Activated effector memory CD4-positive, alpha-beta T cell treated with anti-CD3 and anti-CD28 coated beads, Interleukin-2, amount 50 U/mL, for 16 hours (primary cell): ENCODE measurements at regions not wholly inside any gene's neighbourhood (a gene's known extent, or its start where the extent isn't known, plus 50 kb on each side); places are given as distances from the start of the nearest gene placed in this dataset.

ENCODE experiments used
- DNase-seq: peaks from one replicate; pipeline ENCODE4 v3.0.0-alpha.2; 2020

DNA sequence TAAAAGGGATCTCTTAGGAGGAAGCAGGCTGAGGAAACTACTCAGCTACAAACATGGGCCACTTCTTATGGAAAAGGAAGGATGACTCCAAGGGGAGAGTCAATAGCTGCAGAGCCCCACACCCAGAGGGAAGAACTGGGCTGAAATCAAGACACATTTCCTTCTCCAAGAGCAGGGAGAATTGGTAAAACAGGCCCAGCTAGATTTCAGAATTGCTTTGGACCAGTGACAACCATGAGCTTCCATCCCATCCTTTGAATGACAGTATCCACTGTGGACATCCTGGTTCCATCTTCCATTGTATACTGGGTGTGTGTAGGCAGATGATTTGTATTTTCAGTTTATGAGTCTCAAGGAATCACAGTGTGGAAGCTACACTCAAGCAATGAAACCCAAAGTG lies 267.5 kb downstream of the IRF8 start:
- no peak for DNase-seq

DNA sequence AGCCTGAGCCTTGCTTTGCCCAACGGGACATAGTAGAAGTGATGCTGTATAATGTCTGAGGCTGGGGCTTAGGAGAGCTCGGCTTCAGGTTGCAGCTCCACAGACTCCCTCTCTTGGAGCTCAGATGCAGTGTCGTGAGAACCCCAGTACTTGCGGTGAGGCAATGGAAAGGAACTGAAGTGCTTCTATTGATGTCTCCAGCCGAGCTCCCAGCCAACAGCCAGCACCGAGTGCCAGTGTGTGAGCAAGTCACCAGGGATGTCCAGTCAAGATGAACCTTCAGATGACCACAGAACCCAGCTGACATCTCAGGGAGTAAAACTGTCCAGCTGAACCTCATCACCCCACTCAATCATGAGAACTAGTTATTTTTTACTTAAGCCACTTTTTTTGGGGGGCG lies 268.1 kb downstream of the IRF8 start:
- DNase-seq, result no peak

DNA sequence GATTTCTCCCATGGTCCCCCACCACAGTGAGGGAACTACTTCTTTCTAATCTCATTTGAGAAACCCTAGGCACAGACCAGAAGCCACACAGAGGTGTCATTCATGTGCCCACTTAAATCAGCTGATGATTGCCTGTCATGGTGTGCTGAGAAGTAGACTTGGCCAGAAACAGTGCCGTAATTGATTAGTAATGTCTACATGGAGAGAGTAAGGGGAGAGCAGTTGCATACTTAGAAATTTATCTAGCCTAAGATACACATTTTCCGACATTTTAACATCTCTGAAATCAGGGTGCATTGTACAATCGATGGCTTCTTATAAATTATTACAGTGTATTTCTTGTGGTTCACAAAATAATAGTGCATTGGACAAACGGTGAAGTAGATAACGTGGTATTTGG lies 271.8 kb downstream of the IRF8 start:
- no peak for DNase-seq

DNA sequence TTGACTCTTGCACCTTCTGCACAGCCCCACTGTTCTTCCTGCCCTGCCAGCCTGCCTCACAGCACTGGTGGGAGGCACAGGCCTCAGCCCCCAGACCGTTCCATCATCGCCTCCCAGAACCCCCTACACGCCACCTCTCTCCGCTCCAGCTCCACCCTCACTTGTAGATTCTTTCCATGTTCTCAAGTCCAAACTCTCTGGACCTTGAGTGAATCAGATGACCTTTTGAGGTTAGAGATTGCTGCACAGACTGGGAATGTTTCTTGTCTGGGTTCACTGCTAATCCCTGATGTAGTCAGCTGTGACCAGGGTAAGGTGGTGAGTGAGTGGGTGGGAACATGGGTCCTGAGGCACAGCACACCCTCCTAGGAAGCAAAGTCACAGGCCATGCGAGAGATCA lies 272.4 kb downstream of the IRF8 start:
- no peak for DNase-seq

- no peak for DNase-seq
Measured at GRCh38 chr16:86175816-86176215, 276.9 kb downstream of the IRF8 start.

DNA sequence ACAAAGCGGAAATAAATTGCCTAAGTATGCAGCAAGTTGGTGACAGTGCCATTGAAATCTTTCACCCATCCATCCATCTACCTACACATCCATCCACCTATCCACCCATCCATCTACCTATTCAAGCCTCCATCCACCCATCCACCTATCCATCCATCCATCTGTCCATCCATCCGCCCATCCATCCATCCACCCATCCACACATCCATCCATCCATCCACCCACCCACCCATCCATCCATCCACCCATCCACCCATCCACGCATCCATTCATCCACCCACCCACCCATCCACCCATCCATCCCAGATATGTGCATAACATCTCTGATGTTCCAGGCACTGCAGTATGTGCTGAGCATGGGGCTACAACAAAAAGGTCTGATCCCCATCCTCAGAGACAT lies 277.5 kb downstream of the IRF8 start:
- DNase-seq, result no peak

DNA sequence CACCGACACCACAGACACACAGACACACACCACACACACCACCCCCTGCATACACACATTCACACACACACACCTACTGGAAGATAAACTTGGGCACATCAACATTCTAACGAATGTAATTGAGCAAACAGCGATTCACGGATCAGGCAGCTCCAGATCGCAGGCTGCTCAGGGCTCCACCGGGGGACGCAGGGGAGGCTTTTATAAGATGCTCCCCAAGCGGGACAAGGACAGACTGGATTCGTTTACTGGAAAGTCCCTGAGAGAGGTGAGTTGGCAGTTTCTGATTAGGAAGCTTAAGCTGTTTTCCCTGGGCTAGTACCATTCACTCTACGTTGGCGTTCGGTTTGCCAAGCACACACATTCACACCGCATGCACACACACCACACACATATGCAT lies 281.3 kb downstream of the IRF8 start:
- no peak for DNase-seq

GRCh38 chr16:86180780-86181179 lies 281.8 kb downstream of the IRF8 start:
- DNase-seq, result no peak

GRCh38 chr16:86181526-86181925 lies 282.6 kb downstream of the IRF8 start:
- no peak for DNase-seq

GRCh38 chr16:86184185-86184584 lies 285.2 kb downstream of the IRF8 start:
- DNase-seq, result no peak

DNA sequence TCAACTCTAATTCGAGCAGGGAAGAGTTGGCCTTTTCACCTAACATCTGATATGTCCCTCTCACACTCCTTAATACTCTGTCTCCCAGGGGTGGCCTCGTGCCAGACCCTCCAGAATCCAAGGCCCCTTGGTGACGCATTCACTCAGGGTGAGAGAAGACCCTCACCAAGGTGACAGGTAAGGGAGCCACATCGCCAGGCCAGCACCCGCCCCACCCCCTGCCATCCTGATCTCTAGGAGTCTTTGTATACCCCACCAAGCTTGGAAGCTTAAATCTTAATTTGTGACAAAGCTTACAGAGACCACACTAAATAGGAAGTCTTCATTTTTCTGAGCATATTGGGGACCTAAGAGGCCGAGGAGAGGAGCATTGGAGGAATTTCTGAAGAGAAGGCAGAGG lies 286.1 kb downstream of the IRF8 start:
- no peak for DNase-seq

GRCh38 chr16:86186313-86186712 lies 287.4 kb downstream of the IRF8 start:
- no peak for DNase-seq

GRCh38 chr16:86189934-86190333 lies 291.0 kb downstream of the IRF8 start:
- no peak for DNase-seq

GRCh38 chr16:86191663-86192062 lies 292.7 kb downstream of the IRF8 start:
- no peak for DNase-seq

DNA sequence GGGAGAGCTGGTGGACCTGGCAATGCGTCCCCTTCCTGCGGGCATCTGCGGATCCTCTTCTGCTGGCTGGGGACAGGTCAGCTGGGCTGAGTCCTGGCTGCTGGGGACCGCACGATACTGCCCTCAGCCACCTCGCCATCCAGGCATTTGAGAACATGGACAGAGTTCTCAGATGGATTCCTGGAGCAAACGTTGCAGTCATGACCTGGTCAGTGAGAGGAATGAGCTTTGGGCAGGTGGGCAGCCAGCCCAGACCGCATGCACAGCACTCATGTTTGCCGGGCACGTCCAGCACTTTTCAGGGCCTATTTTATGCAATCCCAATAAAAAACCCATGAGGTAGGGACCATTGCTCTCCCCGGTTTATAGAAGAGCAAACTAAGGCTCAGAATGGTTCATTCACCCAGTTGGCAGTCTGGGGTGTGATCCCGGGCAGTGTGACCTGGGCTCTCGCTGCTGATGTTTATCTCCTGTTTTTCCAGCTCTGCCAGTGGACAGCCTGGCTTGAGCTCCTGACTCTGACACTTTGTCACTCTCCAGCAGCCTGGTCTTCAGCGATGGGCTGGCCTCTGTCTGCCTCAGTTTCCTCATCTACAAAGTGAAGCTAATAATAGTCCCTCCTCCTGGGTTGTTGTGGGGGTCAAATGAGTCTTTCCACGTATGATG lies 294.7 kb downstream of the IRF8 start:
- no peak for DNase-seq

DNA sequence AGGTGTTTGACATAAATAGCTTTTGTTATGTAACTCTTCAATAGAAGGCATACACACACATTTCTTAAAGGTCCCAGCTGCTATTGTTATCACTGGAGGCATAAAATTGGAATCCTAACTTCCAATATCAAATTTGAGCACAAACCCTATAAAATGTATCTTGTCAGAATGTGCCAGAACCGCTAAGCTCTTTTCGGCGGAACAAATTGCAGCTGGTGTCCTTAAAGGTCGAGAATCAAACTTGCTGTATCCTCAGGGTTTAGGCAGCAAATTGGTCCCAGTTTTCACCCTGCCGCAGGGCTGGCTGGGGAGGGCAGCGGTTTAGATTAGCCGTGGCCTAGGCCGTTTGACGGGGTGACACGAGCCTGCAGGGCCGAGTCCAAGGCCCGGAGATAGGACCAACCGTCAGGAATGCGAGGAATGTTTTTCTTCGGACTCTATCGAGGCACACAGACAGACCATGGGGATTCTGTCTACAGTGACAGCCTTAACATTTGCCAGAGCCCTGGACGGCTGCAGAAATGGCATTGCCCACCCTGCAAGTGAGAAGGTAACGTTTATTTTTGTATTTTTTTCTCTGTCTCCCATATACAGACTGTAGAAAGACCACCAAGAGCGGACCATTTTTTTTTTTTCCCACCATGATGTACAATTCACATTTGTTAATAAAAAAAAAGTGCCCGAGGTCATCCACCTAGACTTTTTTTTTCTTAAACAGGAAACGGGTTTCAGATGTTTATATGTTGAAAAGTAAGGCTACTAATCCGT lies 297.1 kb downstream of the IRF8 start:
- DNase-seq, result no peak

GRCh38 chr16:86196687-86197391 lies 297.9 kb downstream of the IRF8 start:
- no peak for DNase-seq

DNA sequence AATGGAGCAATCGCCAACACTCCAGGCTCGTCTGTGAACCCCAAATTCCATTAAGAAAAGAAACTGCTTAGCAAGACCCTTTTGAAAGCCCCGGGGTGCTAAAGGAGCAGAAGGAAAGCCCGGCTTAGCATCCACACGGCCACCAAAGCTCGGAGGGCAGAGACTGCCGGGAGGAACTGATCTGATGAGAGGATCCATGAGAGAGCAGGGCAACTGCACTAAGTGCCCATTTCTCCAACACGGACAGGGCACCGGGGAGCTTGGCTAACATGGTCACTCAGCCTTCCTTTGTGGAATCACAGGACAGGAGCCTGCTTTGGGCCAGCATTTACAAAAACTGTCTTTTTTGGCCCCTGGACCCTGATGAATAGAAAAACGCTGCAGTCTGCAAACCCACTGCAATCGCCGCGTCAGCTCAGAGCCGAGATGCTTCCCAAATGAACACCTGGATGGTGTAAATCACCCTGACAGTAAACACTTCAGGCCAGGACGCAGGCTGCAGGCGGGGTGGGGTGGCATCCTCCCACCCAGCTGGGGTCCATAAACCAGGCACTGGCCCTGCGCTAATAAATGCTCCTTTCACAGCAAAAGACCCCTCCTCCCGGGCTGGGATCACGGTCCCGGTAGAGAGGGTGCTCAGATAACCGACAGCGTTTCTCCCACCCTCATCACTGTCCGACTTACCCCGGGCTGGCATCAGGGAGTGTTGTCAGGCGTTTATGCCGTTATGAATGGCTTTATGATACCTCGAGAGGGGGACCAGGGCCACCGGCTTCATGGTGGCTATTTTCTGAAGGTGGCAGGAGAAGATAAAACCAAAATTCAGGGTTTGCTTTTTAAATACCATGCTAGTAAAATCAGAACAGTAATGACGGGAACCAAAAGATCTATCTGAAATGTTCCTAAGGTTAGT lies 299.5 kb downstream of the IRF8 start:
- no peak for DNase-seq

- DNase-seq, result no peak
Measured at GRCh38 chr16:86199182-86199581, 300.2 kb downstream of the IRF8 start.

DNA sequence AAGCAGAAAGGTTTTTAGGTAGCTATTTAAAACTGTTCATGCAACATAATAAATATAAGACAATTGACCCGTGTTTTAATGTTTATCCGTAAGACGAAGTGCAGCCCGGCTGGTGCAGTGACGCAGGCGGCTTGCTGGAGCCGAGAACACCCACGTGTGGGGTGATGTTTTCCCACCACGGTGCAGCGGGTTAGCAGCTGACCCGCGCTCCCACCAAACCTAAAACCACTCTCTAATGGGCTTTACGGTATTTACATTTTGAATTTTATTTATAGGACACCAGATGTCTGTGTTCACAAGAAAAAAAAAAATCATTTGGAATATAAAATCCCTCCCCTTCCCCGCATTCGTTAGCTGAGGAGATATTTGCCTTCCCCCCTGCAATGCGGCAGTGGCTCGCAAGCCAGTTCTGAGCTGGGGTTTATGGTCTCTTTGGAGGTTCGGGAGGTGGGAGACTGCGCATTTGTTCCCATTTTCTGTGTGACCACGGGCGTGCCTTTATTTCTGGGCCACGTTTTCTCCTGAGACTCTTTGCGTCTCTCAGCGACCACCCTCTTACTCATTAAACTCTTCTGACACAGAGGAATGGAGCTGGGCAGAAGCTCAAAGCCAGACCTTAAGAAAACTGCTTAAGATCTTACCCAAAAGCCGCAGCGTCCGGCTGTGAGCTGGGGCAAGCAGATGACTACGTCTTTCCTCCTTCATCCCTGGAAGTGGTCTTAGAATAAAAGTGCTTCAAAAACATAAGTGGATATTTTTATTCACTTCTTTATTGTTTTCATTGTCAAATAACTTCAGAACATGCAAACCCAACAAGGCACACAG lies 301.1 kb downstream of the IRF8 start:
- DNase-seq, result no peak

DNA sequence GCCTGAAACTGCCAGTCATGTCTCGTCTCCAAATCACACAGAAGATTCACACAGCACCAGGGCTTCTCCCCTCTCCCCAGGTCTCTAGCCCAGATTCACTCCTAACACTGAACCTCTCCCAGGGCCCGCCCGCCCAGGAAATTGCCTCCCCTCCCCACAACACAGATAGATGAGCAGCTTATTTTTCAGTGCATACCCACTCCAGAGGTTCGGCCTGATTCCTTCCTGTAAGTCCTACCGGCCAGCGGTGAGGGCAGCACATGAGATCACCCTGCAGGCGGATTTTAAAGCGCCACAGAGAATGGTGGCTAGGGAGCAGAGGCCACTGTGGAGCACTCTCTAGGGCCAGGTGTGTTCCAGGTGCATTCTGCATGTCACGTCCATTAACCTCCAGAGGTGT lies 301.8 kb downstream of the IRF8 start:
- DNase-seq, result no peak

- DNase-seq, result no peak
Measured at GRCh38 chr16:86201746-86202145, 302.8 kb downstream of the IRF8 start.
